Astrocyte (in vitro differentiated cells and primary cell): ENCODE measurements at regions not wholly inside any gene's neighbourhood (a gene's known extent, or its start where the extent isn't known, plus 50 kb on each side); places are given as distances from the start of the nearest gene placed in this dataset.
"Not testable (repeated sequence)": the region's sequence is repeated elsewhere in the genome, so short reads cannot be mapped to it uniquely, and the experiment has no call there.

ENCODE experiments used
- DNase-seq: peaks from one replicate; pipeline ENCODE4 v3.0.0-alpha.2; 2010; ENCODE audit warnings: low read depth
- FAIRE-seq: peaks from 2 replicates; lab custom pipeline; 2011; peaks lifted over from hg19 to GRCh38; lab: Jason Lieb, UNC
- H2AFZ ChIP-seq: 2 replicates; pipeline ENCODE4 v1.6.0; 2012; ENCODE audit warnings: low read depth, low read length, inconsistent platforms
- H3K27ac ChIP-seq: 2 replicates; pipeline ENCODE4 v1.5.1; 2011; ENCODE audit warnings: low read depth, low read length, inconsistent platforms
- H3K27me3 ChIP-seq: 2 replicates; pipeline ENCODE4 v1.6.0; 2011; ENCODE audit warnings: low read length, inconsistent platforms; ENCODE audit not compliant: insufficient read depth
- H3K36me3 ChIP-seq: 2 replicates; pipeline ENCODE4 v1.5.1; 2011; ENCODE audit warnings: low read length, inconsistent platforms; ENCODE audit not compliant: insufficient read depth
- H3K4me1 ChIP-seq: 2 replicates; pipeline ENCODE4 v1.5.1; 2011; ENCODE audit warnings: low read length, inconsistent platforms; ENCODE audit not compliant: insufficient read depth
- H3K4me2 ChIP-seq: 2 replicates; pipeline ENCODE4 v1.6.0; 2012; ENCODE audit warnings: low read length, inconsistent platforms
- H3K4me3 ChIP-seq: 2 replicates; pipeline ENCODE4 v1.5.1; 2011; ENCODE audit warnings: low read depth, mild to moderate bottlenecking, low read length, inconsistent platforms; ENCODE audit not compliant: insufficient read depth
- H3K79me2 ChIP-seq: 2 replicates; pipeline ENCODE4 v1.6.0; 2012; ENCODE audit warnings: mild to moderate bottlenecking, low read length, inconsistent platforms; ENCODE audit not compliant: insufficient read depth
- H3K9ac ChIP-seq: 2 replicates; pipeline ENCODE4 v1.6.0; 2012; ENCODE audit warnings: mild to moderate bottlenecking, low read length, inconsistent platforms
- H3K9me3 ChIP-seq: 2 replicates; pipeline ENCODE4 v1.5.1; 2012; ENCODE audit warnings: low read depth, mild to moderate bottlenecking, low read length, inconsistent platforms; ENCODE audit not compliant: insufficient read depth
- H4K20me1 ChIP-seq: 2 replicates; pipeline ENCODE4 v1.6.0; 2012; ENCODE audit warnings: low read length, inconsistent platforms; ENCODE audit not compliant: insufficient read depth
- H3K27ac Mint-ChIP-seq: one replicate; pipeline ENCODE4 v1.8.0; 2021; ENCODE audit warnings: mild to moderate bottlenecking, mixed read lengths; ENCODE audit not compliant: unreplicated experiment
- H3K27me3 Mint-ChIP-seq: one replicate; pipeline ENCODE4 v1.8.0; 2021; ENCODE audit warnings: low read depth, mixed read lengths; ENCODE audit not compliant: unreplicated experiment
- H3K36me3 Mint-ChIP-seq: one replicate; pipeline ENCODE4 v1.8.0; 2021; ENCODE audit warnings: low read depth, mixed read lengths; ENCODE audit not compliant: unreplicated experiment
- H3K4me1 Mint-ChIP-seq: one replicate; pipeline ENCODE4 v1.8.0; 2021; ENCODE audit warnings: low read depth, mixed read lengths; ENCODE audit not compliant: unreplicated experiment
- H3K4me3 Mint-ChIP-seq: one replicate; pipeline ENCODE4 v1.8.0; 2021; ENCODE audit warnings: mild to moderate bottlenecking, moderate library complexity, mixed read lengths; ENCODE audit not compliant: unreplicated experiment
- H3K9me3 Mint-ChIP-seq: one replicate; pipeline ENCODE4 v1.8.0; 2021; ENCODE audit warnings: mild to moderate bottlenecking, mixed read lengths; ENCODE audit not compliant: unreplicated experiment
- EZH2 ChIP-seq: IDR thresholded peaks from 2 replicates; pipeline ENCODE4 v1.6.1; 2012; ENCODE audit warnings: mild to moderate bottlenecking, low read length, inconsistent platforms; ENCODE audit not compliant: insufficient read depth
- TF ChIP-seq, protein P1 (sequence below): IDR thresholded peaks from 2 replicates; pipeline ENCODE4 v1.5.1; 2011; ENCODE audit warnings: low read depth, mild to moderate bottlenecking, inconsistent platforms, low read length, moderate library complexity; ENCODE audit not compliant: insufficient read depth

DNA sequence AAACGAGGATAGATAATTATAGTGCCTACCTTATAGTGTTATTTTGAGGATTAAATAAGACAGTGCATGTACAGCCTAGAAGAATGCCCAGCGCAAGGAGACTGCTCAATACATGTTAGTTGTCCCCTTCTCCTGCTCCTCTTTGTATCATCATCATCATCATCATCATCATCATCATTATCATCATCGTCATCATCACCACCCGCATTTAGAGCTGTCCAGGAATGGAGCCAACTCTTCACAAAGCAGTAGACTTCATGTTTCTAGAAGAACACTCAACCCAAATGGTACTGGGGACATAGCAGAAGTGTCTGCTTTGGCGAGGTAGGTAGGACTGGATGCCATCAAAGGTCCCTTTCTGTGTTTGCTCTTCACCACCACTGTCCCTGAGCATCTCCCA lies 116.0 kb downstream of the TRIM43 start:
- Histone ChIP-seq H2AFZ (no peak overlapping the region), H3K79me2 (no peaks in the 10 kb centered on the region), H3K4me1 (no peaks in the 10 kb centered on the region), H3K36me3 (no peaks in the 10 kb centered on the region), H3K9me3 (no peaks in the 10 kb centered on the region), H3K27me3 (no peaks in the 10 kb centered on the region), H3K4me3 (no peak overlapping the region), H4K20me1 (no peaks in the 10 kb centered on the region), H3K9ac (no peak overlapping the region), H3K27ac (no peak overlapping the region), H3K4me2 (no peak overlapping the region)
- Mint-ChIP-seq H3K4me3 (no peak overlapping the region), H3K27ac (no peak overlapping the region), H3K36me3 (no peaks in the 10 kb centered on the region), H3K9me3 (peaks cover 15% of the 10 kb centered on the region), H3K27me3 (peaks cover 21% of the 10 kb centered on the region), H3K4me1 (no peaks in the 10 kb centered on the region)
- DNase-seq (no peak), FAIRE-seq (no peak)
- no peak for TF ChIP-seq EZH2
- TF ChIP-seq, protein P1, sequence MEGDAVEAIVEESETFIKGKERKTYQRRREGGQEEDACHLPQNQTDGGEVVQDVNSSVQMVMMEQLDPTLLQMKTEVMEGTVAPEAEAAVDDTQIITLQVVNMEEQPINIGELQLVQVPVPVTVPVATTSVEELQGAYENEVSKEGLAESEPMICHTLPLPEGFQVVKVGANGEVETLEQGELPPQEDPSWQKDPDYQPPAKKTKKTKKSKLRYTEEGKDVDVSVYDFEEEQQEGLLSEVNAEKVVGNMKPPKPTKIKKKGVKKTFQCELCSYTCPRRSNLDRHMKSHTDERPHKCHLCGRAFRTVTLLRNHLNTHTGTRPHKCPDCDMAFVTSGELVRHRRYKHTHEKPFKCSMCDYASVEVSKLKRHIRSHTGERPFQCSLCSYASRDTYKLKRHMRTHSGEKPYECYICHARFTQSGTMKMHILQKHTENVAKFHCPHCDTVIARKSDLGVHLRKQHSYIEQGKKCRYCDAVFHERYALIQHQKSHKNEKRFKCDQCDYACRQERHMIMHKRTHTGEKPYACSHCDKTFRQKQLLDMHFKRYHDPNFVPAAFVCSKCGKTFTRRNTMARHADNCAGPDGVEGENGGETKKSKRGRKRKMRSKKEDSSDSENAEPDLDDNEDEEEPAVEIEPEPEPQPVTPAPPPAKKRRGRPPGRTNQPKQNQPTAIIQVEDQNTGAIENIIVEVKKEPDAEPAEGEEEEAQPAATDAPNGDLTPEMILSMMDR: no peak

DNA sequence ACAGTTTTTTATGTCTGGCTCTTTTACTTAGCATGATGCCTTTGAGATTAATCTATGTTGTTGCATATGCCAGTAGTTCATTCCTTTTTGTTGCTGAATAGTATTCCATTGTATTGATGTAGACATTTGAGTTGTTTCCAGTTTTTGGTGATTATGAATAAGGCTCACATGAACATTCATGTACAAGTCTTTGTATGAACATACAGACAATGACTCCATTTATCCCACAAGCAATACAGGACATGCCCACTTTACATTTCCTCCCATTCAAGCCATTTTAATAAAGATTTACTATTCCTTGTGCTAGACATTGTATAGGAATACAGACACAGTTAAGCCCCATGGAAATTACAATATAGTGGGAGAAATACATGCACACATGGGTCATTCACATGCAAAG lies 118.0 kb downstream of the TRIM43 start:
- H3K9ac ChIP-seq: no peak overlapping the region
- H3K27ac Mint-ChIP-seq: no peak overlapping the region
- no peak for DNase-seq
- no peak overlapping the region for H3K4me2 ChIP-seq
- H3K4me3 Mint-ChIP-seq: no peak overlapping the region
- no peaks in the 10 kb centered on the region for H4K20me1 ChIP-seq
- H3K4me3 ChIP-seq: no peak overlapping the region
- no peak for TF ChIP-seq EZH2
- TF ChIP-seq, protein P1: no peak
- peaks cover 16% of the 10 kb centered on the region for H3K27me3 Mint-ChIP-seq
- no peaks in the 10 kb centered on the region for H3K36me3 Mint-ChIP-seq
- peaks cover 15% of the 10 kb centered on the region for H3K9me3 Mint-ChIP-seq
- FAIRE-seq: no peak
- H2AFZ ChIP-seq: no peak overlapping the region
- no peaks in the 10 kb centered on the region for H3K27me3 ChIP-seq
- no peaks in the 10 kb centered on the region for H3K9me3 ChIP-seq
- no peaks in the 10 kb centered on the region for H3K4me1 ChIP-seq
- no peaks in the 10 kb centered on the region for H3K36me3 ChIP-seq
- no peak overlapping the region for H3K27ac ChIP-seq
- H3K4me1 Mint-ChIP-seq: peaks cover 2% of the 10 kb centered on the region
- no peaks in the 10 kb centered on the region for H3K79me2 ChIP-seq

DNA sequence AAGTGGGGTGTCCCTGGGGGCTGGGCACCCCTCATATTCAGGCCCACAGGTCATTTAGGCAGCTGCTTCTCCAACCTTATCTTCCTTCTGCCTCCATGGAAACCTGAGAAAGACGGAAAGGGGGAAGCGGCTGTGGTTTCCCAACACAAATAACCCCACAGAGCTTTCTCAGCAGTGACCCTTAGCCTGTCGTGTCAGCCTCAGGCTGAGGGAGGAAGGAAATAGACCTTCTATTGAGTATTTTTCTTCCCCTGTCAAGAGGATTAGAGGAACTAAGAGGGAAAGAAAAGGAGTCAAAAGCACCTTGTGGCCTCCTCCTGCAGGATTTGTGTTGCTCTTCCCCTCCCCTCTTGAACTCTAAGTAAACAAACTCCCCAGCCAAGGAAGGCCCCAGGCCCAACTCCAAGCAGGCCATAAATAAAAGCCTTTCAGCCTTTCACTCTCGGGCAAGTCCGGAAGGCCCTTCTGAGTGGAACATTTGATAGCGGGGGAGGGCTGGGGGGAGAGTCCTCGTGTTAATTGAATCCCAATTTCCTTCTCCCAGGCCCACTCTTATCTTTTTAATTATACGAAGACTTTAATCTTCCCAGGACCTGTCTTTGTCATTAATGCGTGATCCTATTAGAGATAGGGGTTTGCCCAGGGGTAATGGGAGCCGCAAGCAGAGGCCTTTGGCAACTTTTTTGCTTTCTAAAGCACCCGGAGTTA lies 121.8 kb downstream of the TRIM43 start:
- not testable (repeated sequence) for H3K27me3 ChIP-seq, H3K4me2 ChIP-seq, FAIRE-seq, H4K20me1 ChIP-seq, H3K4me1 Mint-ChIP-seq, H3K27ac ChIP-seq, H3K9me3 ChIP-seq, H3K4me3 ChIP-seq, H3K9ac ChIP-seq, H3K36me3 ChIP-seq, H3K27ac Mint-ChIP-seq, H3K79me2 ChIP-seq, H3K4me3 Mint-ChIP-seq, H3K4me1 ChIP-seq, H2AFZ ChIP-seq, H3K36me3 Mint-ChIP-seq, DNase-seq
- Mint-ChIP-seq H3K27me3 (peaks cover 28% of the 10 kb centered on the region), H3K9me3 (peaks cover 15% of the 10 kb centered on the region)

DNA sequence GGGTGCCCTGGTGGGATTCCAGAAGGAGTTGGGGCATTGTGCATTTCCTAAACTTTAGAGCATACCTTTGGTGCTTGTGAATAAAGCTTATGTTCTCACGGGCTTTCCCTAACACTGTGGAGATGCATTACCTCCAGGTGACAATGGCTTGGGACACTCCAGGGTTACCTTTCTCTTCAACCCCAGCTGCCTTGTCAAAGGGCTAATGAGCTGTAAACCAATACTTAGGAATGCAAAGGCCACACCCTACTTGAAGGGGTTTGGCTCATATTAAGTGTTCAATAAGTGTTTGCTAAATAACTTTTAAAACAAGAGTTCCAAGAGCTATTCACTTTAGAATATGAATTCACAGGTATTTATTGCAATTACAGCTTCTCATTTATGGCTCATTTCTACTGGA lies 122.6 kb downstream of the TRIM43 start:
- H3K27ac ChIP-seq, H3K27me3 ChIP-seq, H3K4me3 Mint-ChIP-seq, H3K4me2 ChIP-seq, H3K36me3 Mint-ChIP-seq, H4K20me1 ChIP-seq, FAIRE-seq, H3K79me2 ChIP-seq, H3K4me1 Mint-ChIP-seq, H3K27ac Mint-ChIP-seq, DNase-seq, H3K9me3 ChIP-seq, H3K9ac ChIP-seq, H3K4me3 ChIP-seq, H2AFZ ChIP-seq, H3K36me3 ChIP-seq, H3K4me1 ChIP-seq: not testable (repeated sequence)
- peaks cover 26% of the 10 kb centered on the region for H3K27me3 Mint-ChIP-seq
- peaks cover 13% of the 10 kb centered on the region for H3K9me3 Mint-ChIP-seq
